ENCODE measurements at regions not wholly inside any gene's neighbourhood (a gene's known extent, or its start where the extent isn't known, plus 50 kb on each side); places are given as distances from the start of the nearest gene placed in this dataset.
"Not testable (repeated sequence)": the region's sequence is repeated elsewhere in the genome, so short reads cannot be mapped to it uniquely, and the experiment has no call there.

DNA sequence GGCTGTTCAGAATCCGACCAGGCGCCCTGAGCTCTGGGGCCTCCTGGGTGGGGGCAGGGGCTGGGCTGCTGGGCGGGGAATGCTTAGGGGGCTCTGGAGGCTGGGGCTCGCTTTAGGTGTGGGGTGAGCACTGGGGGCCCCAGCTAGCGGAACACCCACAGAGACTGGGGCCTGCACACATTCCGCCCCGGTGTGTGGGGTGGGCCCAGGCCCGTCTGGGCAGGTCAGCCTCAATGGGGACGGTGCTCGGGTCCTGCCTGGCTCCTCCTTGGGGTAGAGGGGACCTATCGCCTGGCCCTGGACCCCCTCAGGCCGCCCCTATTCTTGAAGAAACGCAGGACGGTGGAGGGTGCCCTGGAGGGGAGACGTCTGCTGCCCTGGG, 364.8 kb downstream of the TMEM121 start:
- no peaks in the 10 kb centered on the region for H3K36me3 Mint-ChIP-seq (ENCODE audit: low read depth, unreplicated experiment)
- Histone ChIP-seq H4K20me1 (ENCODE audit: insufficient read depth, low read length) (no peaks in the 10 kb centered on the region), H3K9ac (ENCODE audit: low read length) (no peak overlapping the region), H3K4me2 (ENCODE audit: low read length) (no peak overlapping the region), H3K27me3 (ENCODE audit: insufficient read depth, low read length) (no peaks in the 10 kb centered on the region), H3K4me1 (ENCODE audit: insufficient read depth, low read length) (no peaks in the 10 kb centered on the region), H3K9me3 (ENCODE audit: insufficient read depth, low read depth, low read length) (no peaks in the 10 kb centered on the region), H2AFZ (ENCODE audit: low read depth, low read length) (no peak overlapping the region), H3K36me3 (ENCODE audit: insufficient read depth, low read length) (no peaks in the 10 kb centered on the region), H3K79me2 (ENCODE audit: insufficient read depth, low read length) (no peaks in the 10 kb centered on the region), H3K4me3 (ENCODE audit: insufficient read depth, low read depth, low read length) (no peak overlapping the region), H3K27ac (ENCODE audit: low read depth, low read length) (no peak overlapping the region)
- H3K9me3 Mint-ChIP-seq (ENCODE audit: unreplicated experiment) = peaks cover 19% of the 10 kb centered on the region
- no peak for FAIRE-seq
- H3K27me3 Mint-ChIP-seq (ENCODE audit: low read depth, unreplicated experiment) = no peaks in the 10 kb centered on the region
- DNase-seq (ENCODE audit: low read depth) = no peak
- no peak for TF ChIP-seq EZH2 (IDR thresholded peaks at IDR 0.05; ENCODE audit: insufficient read depth, low read length)
- TF ChIP-seq, protein P1, sequence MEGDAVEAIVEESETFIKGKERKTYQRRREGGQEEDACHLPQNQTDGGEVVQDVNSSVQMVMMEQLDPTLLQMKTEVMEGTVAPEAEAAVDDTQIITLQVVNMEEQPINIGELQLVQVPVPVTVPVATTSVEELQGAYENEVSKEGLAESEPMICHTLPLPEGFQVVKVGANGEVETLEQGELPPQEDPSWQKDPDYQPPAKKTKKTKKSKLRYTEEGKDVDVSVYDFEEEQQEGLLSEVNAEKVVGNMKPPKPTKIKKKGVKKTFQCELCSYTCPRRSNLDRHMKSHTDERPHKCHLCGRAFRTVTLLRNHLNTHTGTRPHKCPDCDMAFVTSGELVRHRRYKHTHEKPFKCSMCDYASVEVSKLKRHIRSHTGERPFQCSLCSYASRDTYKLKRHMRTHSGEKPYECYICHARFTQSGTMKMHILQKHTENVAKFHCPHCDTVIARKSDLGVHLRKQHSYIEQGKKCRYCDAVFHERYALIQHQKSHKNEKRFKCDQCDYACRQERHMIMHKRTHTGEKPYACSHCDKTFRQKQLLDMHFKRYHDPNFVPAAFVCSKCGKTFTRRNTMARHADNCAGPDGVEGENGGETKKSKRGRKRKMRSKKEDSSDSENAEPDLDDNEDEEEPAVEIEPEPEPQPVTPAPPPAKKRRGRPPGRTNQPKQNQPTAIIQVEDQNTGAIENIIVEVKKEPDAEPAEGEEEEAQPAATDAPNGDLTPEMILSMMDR (IDR thresholded peaks at IDR 0.05; ENCODE audit: insufficient read depth, low read depth, low read length) = no peak
- H3K27ac Mint-ChIP-seq (ENCODE audit: unreplicated experiment) = no peak overlapping the region
- H3K4me3 Mint-ChIP-seq (ENCODE audit: unreplicated experiment) = no peak overlapping the region
- H3K4me1 Mint-ChIP-seq (ENCODE audit: low read depth, unreplicated experiment) = no peaks in the 10 kb centered on the region

DNA sequence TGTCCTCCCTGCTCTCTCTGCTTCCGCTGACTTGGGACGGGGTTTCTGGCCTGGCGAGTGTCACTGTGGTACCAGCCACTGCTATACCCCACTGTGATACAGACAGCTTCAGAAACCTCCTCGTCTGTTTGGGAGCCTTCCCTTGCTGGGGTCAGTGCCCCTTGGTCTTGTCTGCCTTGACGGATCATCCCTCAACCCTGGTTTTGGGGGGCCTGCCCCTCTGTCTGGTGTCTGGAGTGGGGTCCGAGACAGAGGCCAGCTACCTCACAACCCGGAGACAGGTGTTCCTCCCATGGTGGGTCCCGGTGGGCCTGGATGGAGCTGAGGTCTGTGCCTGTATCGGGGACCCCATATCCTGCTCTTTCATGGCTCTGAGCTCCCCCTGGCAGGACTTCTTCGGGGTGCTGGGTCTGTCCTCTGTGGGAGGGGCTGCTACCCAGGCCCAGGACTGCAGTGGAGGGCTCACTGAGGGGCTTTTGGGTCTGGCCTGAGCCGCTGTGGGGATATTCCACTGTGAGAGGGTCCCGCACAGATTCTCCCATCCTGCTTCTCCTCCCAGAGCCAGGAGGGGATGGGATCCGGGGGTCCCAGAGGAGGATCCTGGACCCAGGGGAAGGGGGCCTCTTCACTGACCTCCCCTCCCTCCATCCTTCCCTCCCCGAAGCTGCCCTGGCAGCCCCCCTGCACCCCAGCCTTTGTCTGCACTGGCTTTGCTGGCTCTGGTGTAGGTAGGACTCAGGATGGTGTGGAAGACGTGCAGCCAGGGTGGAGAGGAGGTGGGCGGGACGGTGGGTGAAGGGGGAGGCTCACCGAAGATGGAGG, 365.5 kb downstream of the TMEM121 start:
- Histone ChIP-seq H3K4me3 (ENCODE audit: insufficient read depth, low read depth, low read length) (no peak overlapping the region), H3K79me2 (ENCODE audit: insufficient read depth, low read length) (no peaks in the 10 kb centered on the region), H3K4me2 (ENCODE audit: low read length) (no peak overlapping the region), H3K36me3 (ENCODE audit: insufficient read depth, low read length) (no peaks in the 10 kb centered on the region), H3K27me3 (ENCODE audit: insufficient read depth, low read length) (no peaks in the 10 kb centered on the region), H4K20me1 (ENCODE audit: insufficient read depth, low read length) (no peaks in the 10 kb centered on the region), H3K9ac (ENCODE audit: low read length) (no peak overlapping the region), H3K27ac (ENCODE audit: low read depth, low read length) (no peak overlapping the region), H3K4me1 (ENCODE audit: insufficient read depth, low read length) (no peaks in the 10 kb centered on the region), H2AFZ (ENCODE audit: low read depth, low read length) (no peak overlapping the region), H3K9me3 (ENCODE audit: insufficient read depth, low read depth, low read length) (no peaks in the 10 kb centered on the region)
- TF ChIP-seq, protein P1 (IDR thresholded peaks at IDR 0.05; ENCODE audit: insufficient read depth, low read depth, low read length) = no peak
- no peak for TF ChIP-seq EZH2 (IDR thresholded peaks at IDR 0.05; ENCODE audit: insufficient read depth, low read length)
- no peak overlapping the region for H3K4me3 Mint-ChIP-seq (ENCODE audit: unreplicated experiment)
- H3K27ac Mint-ChIP-seq (ENCODE audit: unreplicated experiment) = no peak overlapping the region
- DNase-seq (ENCODE audit: low read depth) (no peak), FAIRE-seq (no peak)
- no peaks in the 10 kb centered on the region for H3K36me3 Mint-ChIP-seq (ENCODE audit: low read depth, unreplicated experiment)
- H3K27me3 Mint-ChIP-seq (ENCODE audit: low read depth, unreplicated experiment) = no peaks in the 10 kb centered on the region
- no peaks in the 10 kb centered on the region for H3K4me1 Mint-ChIP-seq (ENCODE audit: low read depth, unreplicated experiment)
- H3K9me3 Mint-ChIP-seq (ENCODE audit: unreplicated experiment) = peaks cover 19% of the 10 kb centered on the region

DNA sequence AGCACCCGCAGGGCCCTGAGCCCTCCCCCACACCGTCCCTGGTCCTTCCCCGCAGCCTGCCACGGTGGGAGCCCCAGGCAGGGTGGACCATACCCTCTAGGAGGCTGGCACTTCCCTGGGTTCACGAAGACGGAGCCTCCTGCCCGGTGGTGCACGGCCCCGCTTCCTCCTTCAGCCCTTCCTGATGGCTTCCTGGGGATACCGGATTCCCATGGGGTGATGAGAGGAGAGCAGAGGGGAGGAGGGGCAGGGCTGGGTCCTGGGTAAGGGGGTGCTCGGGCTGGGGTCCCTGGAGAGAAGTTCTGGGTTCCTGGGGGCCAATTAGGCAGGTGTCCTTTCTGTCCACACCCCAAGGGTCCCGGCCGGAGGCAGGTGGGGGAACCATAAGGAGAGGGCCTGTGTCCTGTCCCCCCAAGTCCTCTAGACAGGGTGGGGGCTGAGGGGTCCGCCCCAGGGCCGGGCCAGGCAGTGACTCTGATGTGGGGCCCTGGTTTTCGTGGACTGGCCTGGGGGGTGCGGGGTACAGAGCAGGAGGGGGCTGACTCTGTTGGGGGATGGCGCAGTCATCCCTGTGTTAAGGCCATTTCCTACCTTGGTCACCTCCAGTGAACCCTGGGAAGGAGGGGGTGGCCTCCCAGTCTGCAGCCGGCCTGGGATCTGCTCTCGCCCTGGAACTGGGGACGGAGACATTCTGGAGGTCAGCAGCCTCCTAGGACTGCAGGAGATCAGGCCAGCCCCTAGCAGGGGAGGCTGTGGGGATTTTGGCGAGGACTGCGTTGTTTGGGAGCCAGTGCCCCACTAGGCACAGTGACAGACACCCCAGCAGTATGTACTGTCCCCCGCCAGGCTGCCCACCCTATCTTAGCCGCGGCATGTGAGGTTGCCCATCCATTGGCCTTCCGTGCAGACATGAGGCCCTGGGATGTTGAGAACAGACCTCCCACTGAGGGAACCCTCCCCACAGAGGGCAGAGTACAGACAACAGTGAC, 366.4 kb downstream of the TMEM121 start:
- H3K27ac Mint-ChIP-seq (ENCODE audit: unreplicated experiment); H3K36me3 Mint-ChIP-seq (ENCODE audit: low read depth, unreplicated experiment); H3K4me3 ChIP-seq (ENCODE audit: insufficient read depth, low read depth, low read length); H3K79me2 ChIP-seq (ENCODE audit: insufficient read depth, low read length); H3K9me3 ChIP-seq (ENCODE audit: insufficient read depth, low read depth, low read length); FAIRE-seq; H3K4me1 Mint-ChIP-seq (ENCODE audit: low read depth, unreplicated experiment); H3K27ac ChIP-seq (ENCODE audit: low read depth, low read length); H3K4me3 Mint-ChIP-seq (ENCODE audit: unreplicated experiment); H3K36me3 ChIP-seq (ENCODE audit: insufficient read depth, low read length); H3K27me3 ChIP-seq (ENCODE audit: insufficient read depth, low read length); H3K4me2 ChIP-seq (ENCODE audit: low read length); H3K4me1 ChIP-seq (ENCODE audit: insufficient read depth, low read length); H2AFZ ChIP-seq (ENCODE audit: low read depth, low read length); H3K27me3 Mint-ChIP-seq (ENCODE audit: low read depth, unreplicated experiment); H3K9ac ChIP-seq (ENCODE audit: low read length); DNase-seq (ENCODE audit: low read depth); H4K20me1 ChIP-seq (ENCODE audit: insufficient read depth, low read length): not testable (repeated sequence)
- peaks cover 13% of the 10 kb centered on the region for H3K9me3 Mint-ChIP-seq (ENCODE audit: unreplicated experiment)

DNA sequence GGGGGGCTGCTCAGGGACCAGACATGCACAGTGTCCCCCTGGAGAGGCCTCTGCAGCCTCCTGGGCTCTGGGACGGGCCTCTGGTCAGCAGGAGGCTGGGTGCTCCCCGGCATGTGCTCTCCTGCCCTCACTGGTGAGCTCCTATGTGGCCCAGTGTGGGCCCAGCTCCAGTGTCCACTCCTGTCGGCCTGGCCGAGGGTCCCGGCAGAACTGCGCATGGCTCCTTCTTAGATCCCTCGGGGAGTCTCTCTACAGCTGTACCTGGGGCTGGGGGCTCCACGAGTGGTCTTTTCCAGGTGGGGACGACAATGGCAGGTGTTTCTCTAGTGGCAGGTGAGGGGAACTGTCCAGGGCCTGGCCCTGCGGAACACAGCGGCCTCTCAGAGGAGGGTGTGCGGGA, 367.3 kb downstream of the TMEM121 start:
- H3K36me3 ChIP-seq (ENCODE audit: insufficient read depth, low read length); H3K27ac ChIP-seq (ENCODE audit: low read depth, low read length); H3K4me1 ChIP-seq (ENCODE audit: insufficient read depth, low read length); H3K27ac Mint-ChIP-seq (ENCODE audit: unreplicated experiment); H2AFZ ChIP-seq (ENCODE audit: low read depth, low read length); H3K27me3 Mint-ChIP-seq (ENCODE audit: low read depth, unreplicated experiment); FAIRE-seq; H3K9ac ChIP-seq (ENCODE audit: low read length); H3K4me2 ChIP-seq (ENCODE audit: low read length); H3K4me3 ChIP-seq (ENCODE audit: insufficient read depth, low read depth, low read length); H3K4me3 Mint-ChIP-seq (ENCODE audit: unreplicated experiment); H3K36me3 Mint-ChIP-seq (ENCODE audit: low read depth, unreplicated experiment); DNase-seq (ENCODE audit: low read depth); H3K4me1 Mint-ChIP-seq (ENCODE audit: low read depth, unreplicated experiment); H3K27me3 ChIP-seq (ENCODE audit: insufficient read depth, low read length); H3K79me2 ChIP-seq (ENCODE audit: insufficient read depth, low read length); H3K9me3 ChIP-seq (ENCODE audit: insufficient read depth, low read depth, low read length); H4K20me1 ChIP-seq (ENCODE audit: insufficient read depth, low read length): not testable (repeated sequence)
- H3K9me3 Mint-ChIP-seq (ENCODE audit: unreplicated experiment) = peaks cover 12% of the 10 kb centered on the region
